GM12878 (cell line): ENCODE measurements at regions not wholly inside any gene's neighbourhood (a gene's known extent, or its start where the extent isn't known, plus 50 kb on each side); places are given as distances from the start of the nearest gene placed in this dataset.

Experiments used
- ATAC-seq: fragments of 200-7000 bp; cut with Tn5 transposase; 3 replicates; pipeline ENCODE4 v1.9.1; 2020; ENCODE audit warnings: mild to moderate bottlenecking, moderate library complexity
- BruUV-seq: library from RNA; stranded (reverse); fragments of 400-500 nt; replicated peaks from 2 replicates; lab custom pipeline; 2021; lab: Mats Ljungman, UMichigan
- CTCF ChIA-PET: fragments of 300-600 bp; sonication (Branson Sonifier 250); formaldehyde crosslinking; extraction: SDS; loops from one replicate; lab custom pipeline; 2021; ENCODE audit warnings: inconsistent platforms; lab: Yijun Ruan, JAX
- POLR2A ChIA-PET: fragments of 350-600 bp; formaldehyde crosslinking; extraction: SDS; loops from one replicate; lab custom pipeline; 2021; ENCODE audit warnings: inconsistent platforms; lab: Charles Lee
- RAD21 ChIA-PET: fragments of 300-600 bp; sonication (Branson Sonifier 250); formaldehyde crosslinking; loops from one replicate; lab custom pipeline; 2023; ENCODE audit warnings: antibody characterized with exemption; ENCODE audit not compliant: unreplicated experiment; lab: Charles Lee
- SMC1A ChIA-PET: fragments of 300-600 bp; sonication (Branson Sonifier 250); formaldehyde crosslinking; loops from one replicate; lab custom pipeline; 2023; ENCODE audit not compliant: unreplicated experiment, uncharacterized antibody; lab: Charles Lee
- DNase-seq: peaks from one replicate; pipeline ENCODE4 v3.0.0-alpha.2; 2011; ENCODE audit warnings: low read depth, low spot score
- FAIRE-seq: peaks from 3 replicates; lab custom pipeline; 2011; peaks lifted over from hg19 to GRCh38; lab: Jason Lieb, UNC
- H2AFZ ChIP-seq: 2 replicates; pipeline ENCODE4 v1.6.0; 2011; ENCODE audit warnings: low read depth, low read length, control low read depth; ENCODE audit not compliant: control insufficient read depth
- H3K27ac ChIP-seq: 2 replicates; pipeline ENCODE4 v1.5.1; 2011; ENCODE audit warnings: control low read depth; ENCODE audit not compliant: control insufficient read depth, insufficient read depth
- H3K27me3 ChIP-seq, 2 experiments: replicated peaks in 1 of 2; 2 replicates each; pipeline versions ENCODE4 v1.6.0 to v1.6.1; 2011; ENCODE audit warnings: low read length in 1 of 2; ENCODE audit not compliant: control insufficient read depth in 2 of 2, insufficient read depth in 2 of 2
- H3K36me3 ChIP-seq, 2 experiments: 2 replicates each; pipeline ENCODE4 v1.5.1; 2011; ENCODE audit warnings: low read length in 1 of 2; ENCODE audit not compliant: control insufficient read depth in 2 of 2, insufficient read depth in 2 of 2
- H3K4me1 ChIP-seq: 2 replicates; pipeline ENCODE4 v1.6.1; 2011; ENCODE audit warnings: mild to moderate bottlenecking, low read length, moderate library complexity, mixed read lengths; ENCODE audit not compliant: control insufficient read depth, insufficient read depth
- H3K4me2 ChIP-seq: 2 replicates; pipeline ENCODE4 v1.6.0; 2011; ENCODE audit warnings: control low read depth; ENCODE audit not compliant: control insufficient read depth, insufficient read depth
- H3K4me3 ChIP-seq: fragments of 200-600 bp; sonication (generic); 2 replicates; pipeline ENCODE4 v1.5.1; 2016
- H3K79me2 ChIP-seq: 2 replicates; pipeline ENCODE4 v1.6.0; 2011; ENCODE audit warnings: low read length; ENCODE audit not compliant: control insufficient read depth, insufficient read depth
- H3K9ac ChIP-seq: 2 replicates; pipeline ENCODE4 v1.8.0; 2011; ENCODE audit warnings: low read length, control low read depth, mixed read lengths; ENCODE audit not compliant: control insufficient read depth, insufficient read depth
- H3K9me3 ChIP-seq: replicated peaks from 3 replicates; pipeline ENCODE4 v1.5.1; 2011; ENCODE audit warnings: mild to moderate bottlenecking, low read length; ENCODE audit not compliant: control insufficient read depth, insufficient read depth
- H4K20me1 ChIP-seq: 2 replicates; pipeline ENCODE4 v1.6.0; 2011; ENCODE audit not compliant: control insufficient read depth, insufficient read depth
- BHLHE40 ChIP-seq, 2 experiments: fragments of 450-650 bp in 1 of 2; IDR thresholded peaks; 2 replicates each; pipeline ENCODE4 v1.6.1; 2011 to 2017; ENCODE audit warnings: low read depth in 2 of 2, borderline replicate concordance in 1 of 2, improper control_type of control experiment in 1 of 2, low read length in 1 of 2, mild to moderate bottlenecking in 1 of 2
- CBX5 ChIP-seq: sonication (generic); IDR thresholded peaks from 2 replicates; pipeline ENCODE4 v1.6.1; 2016; ENCODE audit warnings: low read depth, moderate library complexity, mild to moderate bottlenecking, inconsistent platforms
- CEBPB ChIP-seq, 2 experiments: fragments of 150-350 bp in 1 of 2; IDR thresholded peaks; 2 replicates each; pipeline ENCODE4 v1.6.1; 2012 to 2014; ENCODE audit warnings: low read depth in 2 of 2, low read length in 2 of 2, borderline replicate concordance in 1 of 2, inconsistent platforms in 1 of 2
- CHD1 ChIP-seq: IDR thresholded peaks from 2 replicates; pipeline ENCODE4 v1.6.1; 2012; ENCODE audit warnings: low read depth, low read length, improper control_type of control experiment
- FOXK2 ChIP-seq: fragments of 450-650 bp; IDR thresholded peaks from 2 replicates; pipeline ENCODE4 v1.6.1; 2017; ENCODE audit warnings: mild to moderate bottlenecking, moderate library complexity
- GABPA ChIP-seq: IDR thresholded peaks from 2 replicates; pipeline ENCODE4 v1.6.1; 2014; ENCODE audit warnings: antibody characterized with exemption, low read depth, mild to moderate bottlenecking, inconsistent platforms
- HCFC1 ChIP-seq: fragments of 150-350 bp; IDR thresholded peaks from 2 replicates; pipeline ENCODE4 v1.6.1; 2014; ENCODE audit warnings: low read length
- NFXL1 ChIP-seq: fragments of 450-650 bp; IDR thresholded peaks from 2 replicates; pipeline ENCODE4 v1.6.1; 2017; ENCODE audit warnings: antibody characterized with exemption, mild to moderate bottlenecking, borderline replicate concordance
- NR2C2 ChIP-seq: IDR thresholded peaks from 2 replicates; pipeline ENCODE4 v1.6.1; 2011; ENCODE audit warnings: borderline replicate concordance, low read depth; ENCODE audit not compliant: control insufficient read depth, insufficient read length
- NR2F1 ChIP-seq: fragments of 450-650 bp; conservative IDR thresholded peaks from 2 replicates; pipeline ENCODE4 v1.6.1; 2017; ENCODE audit warnings: mild to moderate bottlenecking
- RFX5 ChIP-seq: IDR thresholded peaks from 2 replicates; pipeline ENCODE4 v1.6.1; 2011; ENCODE audit warnings: low read depth, low read length, improper control_type of control experiment
- SMAD1 ChIP-seq: fragments of 450-650 bp; IDR thresholded peaks from 2 replicates; pipeline ENCODE4 v1.6.1; 2018; ENCODE audit warnings: mild to moderate bottlenecking, low read depth; ENCODE audit not compliant: partially characterized antibody
- SREBF1 ChIP-seq: IDR thresholded peaks from 2 replicates; pipeline ENCODE4 v1.6.1; 2012; ENCODE audit warnings: mild to moderate bottlenecking, low read length
- TCF12 ChIP-seq: IDR thresholded peaks from 2 replicates; pipeline ENCODE4 v1.6.1; 2011; ENCODE audit warnings: low read depth, mild to moderate bottlenecking, low read length
- TCF3 ChIP-seq: IDR thresholded peaks from 2 replicates; pipeline ENCODE4 v1.6.1; 2012; ENCODE audit warnings: low read depth, mild to moderate bottlenecking, low read length, borderline replicate concordance; ENCODE audit not compliant: insufficient read depth
- WRNIP1 ChIP-seq: IDR thresholded peaks from 2 replicates; pipeline ENCODE4 v1.6.1; 2011; ENCODE audit warnings: low read depth, low read length, improper control_type of control experiment, borderline replicate concordance
- ZSCAN29 ChIP-seq: fragments of 450-650 bp; IDR thresholded peaks from 2 replicates; pipeline ENCODE4 v1.6.1; 2017; ENCODE audit warnings: mild to moderate bottlenecking, moderate library complexity
- ZZZ3 ChIP-seq: IDR thresholded peaks from 2 replicates; pipeline ENCODE4 v1.6.1; 2011; ENCODE audit warnings: low read depth; ENCODE audit not compliant: control insufficient read depth, insufficient read length
- WGBS: methylation state at CpG from one replicate; pipeline ENCODE4 v1.1.6; 2016; ENCODE audit warnings: low lambda C conversion rate; ENCODE audit not compliant: insufficient replicate concordance, insufficient coverage; ENCODE audit errors: missing lambda C conversion rate; 5-methylcytosine and 5-hydroxymethylcytosine counted together
- in situ Hi-C: fragments of 300-500 bp; cut with MboI; formaldehyde crosslinking; loops from 9 replicates; pipeline ENCODE4 v1.14.3; 2018; ENCODE audit warnings: mixed read lengths
- intact Hi-C: fragments of 100-400 bp; cut with micrococcal nuclease; formaldehyde crosslinking; loops from one replicate; pipeline ENCODE4 v1.14.2; 2022; ENCODE audit not compliant: unreplicated experiment
- TF ChIP-seq, protein P1 (sequence below): fragments of 150-350 bp; IDR thresholded peaks from 2 replicates; pipeline ENCODE4 v1.6.1; 2014; ENCODE audit warnings: mild to moderate bottlenecking, low read depth, low read length
- TF ChIP-seq, protein P2 (sequence below): fragments of 150-350 bp; IDR thresholded peaks from 2 replicates; pipeline ENCODE4 v1.6.1; 2016; ENCODE audit warnings: low read depth, low read length
- TF ChIP-seq, protein P3 (sequence below): IDR thresholded peaks from 2 replicates; pipeline ENCODE4 v1.6.1; 2012; ENCODE audit warnings: low read depth, low read length, improper control_type of control experiment

DNA sequence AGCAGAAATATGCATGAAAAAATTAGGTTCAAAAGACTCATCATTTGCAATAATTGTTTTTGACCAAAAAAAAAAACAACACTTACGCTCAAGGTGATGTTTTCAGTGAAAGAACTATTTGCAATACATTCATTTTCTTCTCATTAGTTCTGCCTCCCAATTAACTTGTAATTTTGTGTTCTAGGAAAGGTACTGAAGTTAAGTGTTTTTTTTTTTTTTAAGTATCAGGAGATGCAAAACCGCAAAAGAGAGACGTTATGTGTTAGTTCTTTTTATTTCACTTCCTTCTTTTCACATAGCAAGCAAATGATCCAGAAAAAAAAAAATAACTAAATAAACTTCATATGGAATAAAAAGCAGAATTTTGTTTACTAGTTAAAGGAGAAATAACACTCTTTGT is 735.2 kb upstream of the GCFC2 start:
- H3K27ac ChIP-seq, result no peak overlapping the region
- no peaks in the 10 kb centered on the region for H3K79me2 ChIP-seq
- FAIRE-seq, result no peak
- intact Hi-C loops (no loop called here), in situ Hi-C loops (no loop called here)
- RAD21 ChIA-PET, result no interaction called here
- 41% methylated on average over 3 of the region's 3 CpGs for WGBS
- 0 out of 2 replicates have a peak, but pooled peaks cover 3% of the 10 kb centered on the region for H3K4me1 ChIP-seq
- SMC1A ChIA-PET, result interaction anchor here (0.7 to 1.8 kb wide), 7 partner anchors 9 to 136 kb away, joined by 3 to 8 read pairs (median 4); no protein-coding TSS in a partner anchor
- no TSS peak for BruUV-seq
- no peaks in the 10 kb centered on the region for H3K27me3 ChIP-seq
- no peak overlapping the region for H2AFZ ChIP-seq
- ATAC-seq, result no peak
- no peaks in the 10 kb centered on the region for H4K20me1 ChIP-seq
- POLR2A ChIA-PET, result interaction anchor here (0.7 to 0.8 kb wide), 2 partner anchors 30 to 82 kb away, joined by 3 read pairs; no protein-coding TSS in a partner anchor
- H3K4me3 ChIP-seq, result no peak overlapping the region
- peak; percentile 17 for DNase-seq
- H3K9ac ChIP-seq, result no peak overlapping the region
- H3K36me3 ChIP-seq, result no peaks in the 10 kb centered on the region
- H3K4me2 ChIP-seq, result no peak overlapping the region
- CTCF ChIA-PET, result interaction anchor here (2.2 kb wide), 1 partner anchor 29 kb away, joined by 5 read pairs; no protein-coding TSS in a partner anchor
- no peaks in the 10 kb centered on the region; the same call in 2 of the 3 replicates for H3K9me3 ChIP-seq
- TF ChIP-seq ZZZ3 (no peak), SREBF1 (no peak), HCFC1 (no peak), BHLHE40 (IDR thresholded peaks at IDR 0.05; ENCODE audit: borderline replicate concordance in 1 of 2, low read depth in 2 of 2, low read length in 1 of 2) (peak in 1 of 2 experiments; percentile 43; a peak in 2 of 4 replicates), CBX5 (no peak), GABPA (no peak), RFX5 (no peak), CHD1 (no peak), CEBPB (IDR thresholded peaks at IDR 0.05; ENCODE audit: borderline replicate concordance in 1 of 2, low read depth in 2 of 2, low read length in 2 of 2) (no peak), NR2C2 (no peak), WRNIP1 (no peak), TCF12 (no peak), SMAD1 (peak; percentile 36), ZSCAN29 (no peak), TCF3 (no peak), NR2F1 (no peak), FOXK2 (no peak), NFXL1 (no peak)
- TF ChIP-seq, protein P1, sequence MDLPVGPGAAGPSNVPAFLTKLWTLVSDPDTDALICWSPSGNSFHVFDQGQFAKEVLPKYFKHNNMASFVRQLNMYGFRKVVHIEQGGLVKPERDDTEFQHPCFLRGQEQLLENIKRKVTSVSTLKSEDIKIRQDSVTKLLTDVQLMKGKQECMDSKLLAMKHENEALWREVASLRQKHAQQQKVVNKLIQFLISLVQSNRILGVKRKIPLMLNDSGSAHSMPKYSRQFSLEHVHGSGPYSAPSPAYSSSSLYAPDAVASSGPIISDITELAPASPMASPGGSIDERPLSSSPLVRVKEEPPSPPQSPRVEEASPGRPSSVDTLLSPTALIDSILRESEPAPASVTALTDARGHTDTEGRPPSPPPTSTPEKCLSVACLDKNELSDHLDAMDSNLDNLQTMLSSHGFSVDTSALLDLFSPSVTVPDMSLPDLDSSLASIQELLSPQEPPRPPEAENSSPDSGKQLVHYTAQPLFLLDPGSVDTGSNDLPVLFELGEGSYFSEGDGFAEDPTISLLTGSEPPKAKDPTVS, result no peak
- TF ChIP-seq, protein P2, sequence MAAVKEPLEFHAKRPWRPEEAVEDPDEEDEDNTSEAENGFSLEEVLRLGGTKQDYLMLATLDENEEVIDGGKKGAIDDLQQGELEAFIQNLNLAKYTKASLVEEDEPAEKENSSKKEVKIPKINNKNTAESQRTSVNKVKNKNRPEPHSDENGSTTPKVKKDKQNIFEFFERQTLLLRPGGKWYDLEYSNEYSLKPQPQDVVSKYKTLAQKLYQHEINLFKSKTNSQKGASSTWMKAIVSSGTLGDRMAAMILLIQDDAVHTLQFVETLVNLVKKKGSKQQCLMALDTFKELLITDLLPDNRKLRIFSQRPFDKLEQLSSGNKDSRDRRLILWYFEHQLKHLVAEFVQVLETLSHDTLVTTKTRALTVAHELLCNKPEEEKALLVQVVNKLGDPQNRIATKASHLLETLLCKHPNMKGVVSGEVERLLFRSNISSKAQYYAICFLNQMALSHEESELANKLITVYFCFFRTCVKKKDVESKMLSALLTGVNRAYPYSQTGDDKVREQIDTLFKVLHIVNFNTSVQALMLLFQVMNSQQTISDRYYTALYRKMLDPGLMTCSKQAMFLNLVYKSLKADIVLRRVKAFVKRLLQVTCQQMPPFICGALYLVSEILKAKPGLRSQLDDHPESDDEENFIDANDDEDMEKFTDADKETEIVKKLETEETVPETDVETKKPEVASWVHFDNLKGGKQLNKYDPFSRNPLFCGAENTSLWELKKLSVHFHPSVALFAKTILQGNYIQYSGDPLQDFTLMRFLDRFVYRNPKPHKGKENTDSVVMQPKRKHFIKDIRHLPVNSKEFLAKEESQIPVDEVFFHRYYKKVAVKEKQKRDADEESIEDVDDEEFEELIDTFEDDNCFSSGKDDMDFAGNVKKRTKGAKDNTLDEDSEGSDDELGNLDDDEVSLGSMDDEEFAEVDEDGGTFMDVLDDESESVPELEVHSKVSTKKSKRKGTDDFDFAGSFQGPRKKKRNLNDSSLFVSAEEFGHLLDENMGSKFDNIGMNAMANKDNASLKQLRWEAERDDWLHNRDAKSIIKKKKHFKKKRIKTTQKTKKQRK, result no peak
- TF ChIP-seq, protein P3, sequence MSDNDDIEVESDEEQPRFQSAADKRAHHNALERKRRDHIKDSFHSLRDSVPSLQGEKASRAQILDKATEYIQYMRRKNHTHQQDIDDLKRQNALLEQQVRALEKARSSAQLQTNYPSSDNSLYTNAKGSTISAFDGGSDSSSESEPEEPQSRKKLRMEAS, result no peak
